ENCODE measurements at regions not wholly inside any gene's neighbourhood (a gene's known extent, or its start where the extent isn't known, plus 50 kb on each side); places are given as distances from the start of the nearest gene placed in this dataset.

DNA sequence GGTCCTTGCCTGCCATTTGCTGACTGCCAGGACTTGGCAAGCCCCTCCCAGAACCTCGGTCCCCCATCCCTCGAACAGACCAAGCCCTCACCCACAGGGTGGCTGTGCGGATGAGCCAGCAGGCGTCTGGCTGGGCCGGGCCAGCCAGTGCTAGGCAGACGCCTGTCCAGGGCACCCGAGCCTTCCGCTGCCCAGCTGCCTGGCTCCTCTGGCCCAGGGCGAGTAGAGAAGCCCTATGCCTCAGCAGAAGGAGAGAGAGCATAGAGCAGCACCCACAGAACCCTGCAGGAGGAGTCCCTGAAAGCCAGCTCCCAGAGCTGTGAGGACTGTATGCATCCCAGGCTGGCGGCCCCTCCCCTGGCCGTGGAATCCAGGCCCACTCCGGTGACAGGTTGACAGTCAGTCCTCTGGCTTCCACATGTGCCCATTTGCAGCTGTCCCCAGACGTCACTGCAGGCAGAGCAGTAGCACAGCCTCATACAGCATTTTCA is 62.1 kb upstream of the GLI2 start (continued):
- TF ChIP-seq, protein P1, sequence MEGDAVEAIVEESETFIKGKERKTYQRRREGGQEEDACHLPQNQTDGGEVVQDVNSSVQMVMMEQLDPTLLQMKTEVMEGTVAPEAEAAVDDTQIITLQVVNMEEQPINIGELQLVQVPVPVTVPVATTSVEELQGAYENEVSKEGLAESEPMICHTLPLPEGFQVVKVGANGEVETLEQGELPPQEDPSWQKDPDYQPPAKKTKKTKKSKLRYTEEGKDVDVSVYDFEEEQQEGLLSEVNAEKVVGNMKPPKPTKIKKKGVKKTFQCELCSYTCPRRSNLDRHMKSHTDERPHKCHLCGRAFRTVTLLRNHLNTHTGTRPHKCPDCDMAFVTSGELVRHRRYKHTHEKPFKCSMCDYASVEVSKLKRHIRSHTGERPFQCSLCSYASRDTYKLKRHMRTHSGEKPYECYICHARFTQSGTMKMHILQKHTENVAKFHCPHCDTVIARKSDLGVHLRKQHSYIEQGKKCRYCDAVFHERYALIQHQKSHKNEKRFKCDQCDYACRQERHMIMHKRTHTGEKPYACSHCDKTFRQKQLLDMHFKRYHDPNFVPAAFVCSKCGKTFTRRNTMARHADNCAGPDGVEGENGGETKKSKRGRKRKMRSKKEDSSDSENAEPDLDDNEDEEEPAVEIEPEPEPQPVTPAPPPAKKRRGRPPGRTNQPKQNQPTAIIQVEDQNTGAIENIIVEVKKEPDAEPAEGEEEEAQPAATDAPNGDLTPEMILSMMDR (IDR thresholded peaks at IDR 0.05 in 2 of 3, conservative IDR thresholded peaks at IDR 0.05 in 1 of 3; ENCODE audit: control insufficient read depth in 2 of 3, extremely low read depth in 1 of 3, insufficient read depth in 1 of 3, low read depth in 3 of 3, low read length in 3 of 3): no peak
- TF ChIP-seq CHD4 (IDR thresholded peaks at IDR 0.05): no peak

DNA sequence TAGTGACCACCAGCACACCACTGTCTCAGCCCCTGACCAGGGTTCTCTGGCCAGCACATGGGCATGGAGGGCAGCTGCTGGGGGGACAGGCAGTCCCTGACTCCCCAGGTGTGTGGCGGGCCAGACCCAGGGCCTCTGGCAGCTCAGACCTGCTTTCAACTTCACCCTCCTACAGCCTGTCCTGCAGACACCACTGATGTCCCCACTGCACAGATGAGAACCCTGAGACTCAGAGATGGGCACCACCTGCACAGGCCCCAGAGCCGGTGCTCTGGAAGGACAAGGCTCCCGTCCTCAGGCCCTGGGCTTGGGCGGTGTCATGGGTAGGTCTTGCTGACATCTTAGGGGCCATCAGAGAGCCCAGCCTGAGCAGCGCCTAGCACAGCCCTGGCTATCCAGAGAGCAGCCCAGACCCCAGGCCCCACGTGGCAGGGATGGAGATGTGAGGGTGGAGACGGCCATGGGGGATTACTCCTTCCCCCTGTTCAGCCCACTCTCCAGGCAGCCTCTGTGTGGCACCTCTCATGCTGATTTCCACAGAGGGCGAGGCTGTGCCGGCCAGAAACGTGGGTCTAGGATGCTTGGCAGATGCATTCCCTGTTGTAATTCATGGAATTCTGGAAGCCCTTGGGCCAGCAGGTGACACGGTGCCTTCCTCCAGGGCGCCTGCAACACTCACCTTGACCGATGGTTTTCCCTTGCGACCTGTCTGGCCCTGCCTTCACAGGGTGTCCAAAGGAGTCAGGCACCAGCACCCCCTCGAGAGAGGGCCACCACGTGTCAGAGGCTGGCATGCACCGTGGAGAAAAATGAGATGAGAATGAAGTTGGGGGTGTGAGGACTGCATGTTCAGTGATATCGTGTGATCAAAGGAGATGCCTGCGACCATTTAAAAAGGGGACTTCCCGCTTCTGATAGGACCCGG is 61.2 kb upstream of the GLI2 start:
- no peaks in the 10 kb centered on the region for H3K9me3 ChIP-seq (replicated peaks; ENCODE audit: control insufficient read depth, insufficient read depth, low read length)
- ATAC-seq (no peak), DNase-seq (ENCODE audit: low read depth, low spot score) (no peak), FAIRE-seq (no peak)
- ChIA-PET POLR2A (no interaction called here), CTCF (interaction anchor here (0.6 to 0.9 kb wide), 2 partner anchors 176 to 498 kb away, joined by 3 read pairs; no protein-coding TSS in a partner anchor), SMC1A (ENCODE audit: uncharacterized antibody, unreplicated experiment) (no interaction called here), RAD21 (ENCODE audit: unreplicated experiment) (no interaction called here)
- intact Hi-C loops (cut with micrococcal nuclease; ENCODE audit: unreplicated experiment) (no loop called here), in situ Hi-C loops (cut with MboI) (loop anchor here (10.0 to 25.0 kb wide), 2 partner anchors 462 to 970 kb away; partner anchors contain the start of gene TMEM185B)
- no peaks in the 10 kb centered on the region for H4K20me1 ChIP-seq (ENCODE audit: control insufficient read depth, insufficient read depth)
- no peak overlapping the region for H3K4me2 ChIP-seq (ENCODE audit: control insufficient read depth, insufficient read depth)
- H3K79me2 ChIP-seq (ENCODE audit: control insufficient read depth, insufficient read depth, low read length): no peaks in the 10 kb centered on the region
- no peak overlapping the region for H3K27ac ChIP-seq (ENCODE audit: control insufficient read depth, insufficient read depth)
- H3K36me3 ChIP-seq (ENCODE audit: control insufficient read depth in 2 of 2, insufficient read depth in 2 of 2, low read length in 1 of 2): no peaks in the 10 kb centered on the region
- no peak overlapping the region for H3K4me3 ChIP-seq
- H2AFZ ChIP-seq (ENCODE audit: control insufficient read depth, low read depth, low read length): no peak overlapping the region
- no peaks in the 10 kb centered on the region for H3K27me3 ChIP-seq (replicated peaks in 1 of 2; ENCODE audit: control insufficient read depth in 2 of 2, insufficient read depth in 2 of 2, low read length in 1 of 2)
- WGBS (ENCODE audit: insufficient coverage, insufficient replicate concordance, low lambda C conversion rate, missing lambda C conversion rate): 12% methylated on average over 21 of the region's 21 CpGs
- H3K4me1 ChIP-seq (ENCODE audit: control insufficient read depth, insufficient read depth, low read length): no peaks in the 10 kb centered on the region
- no peak overlapping the region for H3K9ac ChIP-seq (ENCODE audit: control insufficient read depth, insufficient read depth, low read length)
- BruUV-seq (replicated peaks): no TSS peak
- TF ChIP-seq, protein P2, sequence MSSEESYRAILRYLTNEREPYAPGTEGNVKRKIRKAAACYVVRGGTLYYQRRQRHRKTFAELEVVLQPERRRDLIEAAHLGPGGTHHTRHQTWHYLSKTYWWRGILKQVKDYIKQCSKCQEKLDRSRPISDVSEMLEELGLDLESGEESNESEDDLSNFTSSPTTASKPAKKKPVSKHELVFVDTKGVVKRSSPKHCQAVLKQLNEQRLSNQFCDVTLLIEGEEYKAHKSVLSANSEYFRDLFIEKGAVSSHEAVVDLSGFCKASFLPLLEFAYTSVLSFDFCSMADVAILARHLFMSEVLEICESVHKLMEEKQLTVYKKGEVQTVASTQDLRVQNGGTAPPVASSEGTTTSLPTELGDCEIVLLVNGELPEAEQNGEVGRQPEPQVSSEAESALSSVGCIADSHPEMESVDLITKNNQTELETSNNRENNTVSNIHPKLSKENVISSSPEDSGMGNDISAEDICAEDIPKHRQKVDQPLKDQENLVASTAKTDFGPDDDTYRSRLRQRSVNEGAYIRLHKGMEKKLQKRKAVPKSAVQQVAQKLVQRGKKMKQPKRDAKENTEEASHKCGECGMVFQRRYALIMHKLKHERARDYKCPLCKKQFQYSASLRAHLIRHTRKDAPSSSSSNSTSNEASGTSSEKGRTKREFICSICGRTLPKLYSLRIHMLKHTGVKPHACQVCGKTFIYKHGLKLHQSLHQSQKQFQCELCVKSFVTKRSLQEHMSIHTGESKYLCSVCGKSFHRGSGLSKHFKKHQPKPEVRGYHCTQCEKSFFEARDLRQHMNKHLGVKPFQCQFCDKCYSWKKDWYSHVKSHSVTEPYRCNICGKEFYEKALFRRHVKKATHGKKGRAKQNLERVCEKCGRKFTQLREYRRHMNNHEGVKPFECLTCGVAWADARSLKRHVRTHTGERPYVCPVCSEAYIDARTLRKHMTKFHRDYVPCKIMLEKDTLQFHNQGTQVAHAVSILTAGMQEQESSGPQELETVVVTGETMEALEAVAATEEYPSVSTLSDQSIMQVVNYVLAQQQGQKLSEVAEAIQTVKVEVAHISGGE (CRISPR knock-in tag; IDR thresholded peaks at IDR 0.05): no peak
- TF ChIP-seq FOXK2 (IDR thresholded peaks at IDR 0.05): no peak
- no peak for TF ChIP-seq GATAD2B (conservative IDR thresholded peaks at IDR 0.05; ENCODE audit: low read depth)
- no peak for TF ChIP-seq CREB1 (IDR thresholded peaks at IDR 0.05; ENCODE audit: low read depth)
- TF ChIP-seq BHLHE40 (IDR thresholded peaks at IDR 0.05; ENCODE audit: borderline replicate concordance in 1 of 2, low read depth in 2 of 2, low read length in 1 of 2): no peak
- TF ChIP-seq GABPA (IDR thresholded peaks at IDR 0.05; ENCODE audit: low read depth): no peak
- no peak for TF ChIP-seq NR2C2 (IDR thresholded peaks at IDR 0.05; ENCODE audit: borderline replicate concordance, control insufficient read depth, insufficient read length, low read depth)
- TF ChIP-seq POU2F2 (IDR thresholded peaks at IDR 0.05; ENCODE audit: borderline replicate concordance, low read depth, low read length): no peak
- no peak for TF ChIP-seq SUZ12 (IDR thresholded peaks at IDR 0.05; ENCODE audit: unreplicated experiment)
- no peak for TF ChIP-seq ZSCAN29 (IDR thresholded peaks at IDR 0.05)

All from GM12878 (cell line).